PC-9 (cell line): ENCODE measurements at regions not wholly inside any gene's neighbourhood (a gene's known extent, or its start where the extent isn't known, plus 50 kb on each side); places are given as distances from the start of the nearest gene placed in this dataset.
"Not testable (repeated sequence)": the region's sequence is repeated elsewhere in the genome, so short reads cannot be mapped to it uniquely, and the experiment has no call there.

Source experiments
- BruUV-seq: library from RNA; stranded (reverse); fragments of 400-500 nt; replicated peaks from 2 replicates; lab custom pipeline; 2021; lab: Mats Ljungman, UMichigan
- CTCF ChIA-PET: fragments of 300-600 bp; sonication (Branson Sonifier 250); formaldehyde crosslinking; loops from one replicate; lab custom pipeline; 2022; ENCODE audit warnings: antibody characterized with exemption; lab: Charles Lee
- POLR2A ChIA-PET: fragments of 300-600 bp; sonication (Branson Sonifier 250); formaldehyde crosslinking; loops from one replicate; lab custom pipeline; 2022; ENCODE audit warnings: antibody characterized with exemption; ENCODE audit not compliant: unreplicated experiment; lab: Charles Lee
- DNase-seq, 2 experiments: peaks; one replicate each; pipeline versions ENCODE4 v3.0.0 to v3.0.0-alpha.2; 2015 to 2022; ENCODE audit warnings: mixed read lengths in 1 of 2
- H2AFZ ChIP-seq: fragments of 200-600 bp; sonication (generic); 2 replicates; pipeline ENCODE4 v1.8.1; 2017; ENCODE audit warnings: antibody characterized with exemption
- H3F3A ChIP-seq: fragments of 200-600 bp; sonication (generic); 2 replicates; pipeline ENCODE4 v1.8.1; 2017; ENCODE audit warnings: antibody characterized with exemption, mild to moderate bottlenecking, low read depth; ENCODE audit not compliant: insufficient read depth
- H3K27ac ChIP-seq: fragments of 200-600 bp; sonication (generic); 2 replicates; pipeline ENCODE4 v1.6.1; 2016; ENCODE audit warnings: mixed run types
- H3K27me3 ChIP-seq: fragments of 200-600 bp; sonication (generic); 2 replicates; pipeline ENCODE4 v1.6.1; 2016; ENCODE audit warnings: low read depth, mixed run types; ENCODE audit not compliant: insufficient read depth
- H3K36me3 ChIP-seq: fragments of 200-600 bp; sonication (generic); 2 replicates; pipeline ENCODE4 v1.6.1; 2016; ENCODE audit warnings: low read depth, mixed run types
- H3K4me1 ChIP-seq: fragments of 200-600 bp; sonication (generic); replicated peaks from 2 replicates; pipeline ENCODE4 v1.6.1; 2016; ENCODE audit warnings: mixed run types; ENCODE audit not compliant: insufficient read depth
- H3K4me2 ChIP-seq: fragments of 200-600 bp; sonication (generic); 2 replicates; pipeline ENCODE4 v1.6.1; 2017; ENCODE audit warnings: mixed run types
- H3K4me3 ChIP-seq: fragments of 200-600 bp; sonication (generic); 2 replicates; pipeline ENCODE4 v1.6.1; 2016; ENCODE audit warnings: mixed run types
- H3K79me2 ChIP-seq: fragments of 200-600 bp; sonication (generic); 2 replicates; pipeline ENCODE4 v1.6.1; 2017; ENCODE audit warnings: low read depth, mixed run types
- H3K9me2 ChIP-seq: fragments of 200-600 bp; sonication (generic); 2 replicates; pipeline ENCODE4 v1.8.1; 2017; ENCODE audit warnings: mild to moderate bottlenecking; ENCODE audit not compliant: insufficient read depth
- H3K9me3 ChIP-seq: fragments of 200-600 bp; sonication (generic); 2 replicates; pipeline ENCODE4 v1.8.1; 2016; ENCODE audit warnings: low read depth; ENCODE audit not compliant: insufficient read depth
- H4K20me1 ChIP-seq: fragments of 200-600 bp; sonication (generic); 2 replicates; pipeline ENCODE4 v1.8.1; 2017; ENCODE audit not compliant: insufficient read depth
- EZH2 ChIP-seq: fragments of 200-600 bp; sonication (generic); IDR thresholded peaks from 2 replicates; pipeline ENCODE4 v1.8.0; 2017; ENCODE audit warnings: antibody characterized with exemption, low read depth
- intact Hi-C: fragments of 100-400 bp; cut with micrococcal nuclease; formaldehyde crosslinking; loops from one replicate; pipeline ENCODE4 v1.10.0; 2022; ENCODE audit not compliant: unreplicated experiment
- TF ChIP-seq, protein P1 (sequence below): fragments of 200-600 bp; sonication (generic); conservative IDR thresholded peaks from 2 replicates; pipeline ENCODE4 v1.6.1; 2017; ENCODE audit warnings: mixed run types, antibody characterized with exemption, mild to moderate bottlenecking, moderate library complexity

DNA sequence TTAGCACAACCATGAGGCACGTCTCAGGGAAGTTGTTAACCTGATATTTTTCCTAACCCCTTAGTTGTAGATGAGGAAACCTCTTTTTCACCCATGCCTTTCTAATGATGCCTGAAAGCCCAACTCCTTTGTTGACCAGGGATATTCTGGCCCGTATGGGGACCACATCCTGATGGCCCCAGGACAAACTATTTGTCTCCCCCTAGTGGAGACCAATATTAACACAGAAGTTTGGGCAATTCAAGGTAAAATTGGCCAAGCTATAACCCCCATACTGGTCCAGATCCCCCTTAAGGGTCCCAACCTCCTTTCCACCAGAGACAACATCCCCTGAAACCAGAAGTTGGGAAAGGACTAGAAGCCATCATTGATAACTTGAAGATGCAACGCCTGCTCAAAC is 893.3 kb downstream of the SORCS1 start:
- intact Hi-C loops, result no loop called here
- no peaks in the 10 kb centered on the region for H3K9me3 ChIP-seq
- H3F3A ChIP-seq, result no peaks in the 10 kb centered on the region
- no peak overlapping the region for H2AFZ ChIP-seq
- H3K27ac ChIP-seq, result no peak overlapping the region
- no peaks in the 10 kb centered on the region for H3K27me3 ChIP-seq
- no peaks in the 10 kb centered on the region for H4K20me1 ChIP-seq
- ChIA-PET CTCF (no interaction called here), POLR2A (no interaction called here)
- H3K79me2 ChIP-seq, result no peaks in the 10 kb centered on the region
- TF ChIP-seq EZH2, result no peak
- TF ChIP-seq, protein P1, sequence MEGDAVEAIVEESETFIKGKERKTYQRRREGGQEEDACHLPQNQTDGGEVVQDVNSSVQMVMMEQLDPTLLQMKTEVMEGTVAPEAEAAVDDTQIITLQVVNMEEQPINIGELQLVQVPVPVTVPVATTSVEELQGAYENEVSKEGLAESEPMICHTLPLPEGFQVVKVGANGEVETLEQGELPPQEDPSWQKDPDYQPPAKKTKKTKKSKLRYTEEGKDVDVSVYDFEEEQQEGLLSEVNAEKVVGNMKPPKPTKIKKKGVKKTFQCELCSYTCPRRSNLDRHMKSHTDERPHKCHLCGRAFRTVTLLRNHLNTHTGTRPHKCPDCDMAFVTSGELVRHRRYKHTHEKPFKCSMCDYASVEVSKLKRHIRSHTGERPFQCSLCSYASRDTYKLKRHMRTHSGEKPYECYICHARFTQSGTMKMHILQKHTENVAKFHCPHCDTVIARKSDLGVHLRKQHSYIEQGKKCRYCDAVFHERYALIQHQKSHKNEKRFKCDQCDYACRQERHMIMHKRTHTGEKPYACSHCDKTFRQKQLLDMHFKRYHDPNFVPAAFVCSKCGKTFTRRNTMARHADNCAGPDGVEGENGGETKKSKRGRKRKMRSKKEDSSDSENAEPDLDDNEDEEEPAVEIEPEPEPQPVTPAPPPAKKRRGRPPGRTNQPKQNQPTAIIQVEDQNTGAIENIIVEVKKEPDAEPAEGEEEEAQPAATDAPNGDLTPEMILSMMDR, result no peak
- H3K4me1 ChIP-seq, result no peaks in the 10 kb centered on the region
- no peaks in the 10 kb centered on the region for H3K36me3 ChIP-seq
- no TSS peak for BruUV-seq
- no peak overlapping the region for H3K4me3 ChIP-seq
- H3K4me2 ChIP-seq, result no peak overlapping the region
- no peak for DNase-seq
- H3K9me2 ChIP-seq, result no peaks in the 10 kb centered on the region

DNA sequence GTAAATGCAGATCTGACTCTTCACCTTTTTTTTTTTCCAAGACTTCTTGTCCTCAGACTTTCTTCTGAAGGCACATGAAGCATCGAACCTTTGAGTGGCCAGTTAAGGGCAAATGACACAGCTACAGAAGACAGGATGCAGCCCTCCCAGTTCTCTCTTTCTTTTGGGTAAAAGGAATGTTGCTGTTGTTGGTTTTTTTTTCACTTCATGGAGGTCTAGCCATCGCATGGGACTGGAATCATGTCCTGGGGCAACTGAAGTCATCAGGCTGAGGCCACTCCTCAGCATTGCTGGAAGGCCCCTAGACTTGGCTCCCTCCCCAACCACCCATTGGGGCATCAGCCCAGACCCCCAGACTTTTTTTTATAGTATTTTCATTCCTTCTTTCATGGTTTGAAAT is 896.5 kb downstream of the SORCS1 start:
- BruUV-seq, result no TSS peak
- DNase-seq, result no peak
- Histone ChIP-seq H3K4me1 (no peaks in the 10 kb centered on the region), H3K27ac (no peak overlapping the region), H3K9me3 (no peaks in the 10 kb centered on the region), H3K79me2 (no peaks in the 10 kb centered on the region), H4K20me1 (no peaks in the 10 kb centered on the region), H3K27me3 (no peaks in the 10 kb centered on the region), H3F3A (no peaks in the 10 kb centered on the region), H2AFZ (no peak overlapping the region), H3K4me2 (no peak overlapping the region), H3K4me3 (no peak overlapping the region), H3K36me3 (no peaks in the 10 kb centered on the region), H3K9me2 (no peaks in the 10 kb centered on the region)
- no peak for TF ChIP-seq EZH2
- TF ChIP-seq, protein P1, result no peak
- intact Hi-C loops, result no loop called here
- CTCF ChIA-PET, result no interaction called here
- POLR2A ChIA-PET, result no interaction called here

DNA sequence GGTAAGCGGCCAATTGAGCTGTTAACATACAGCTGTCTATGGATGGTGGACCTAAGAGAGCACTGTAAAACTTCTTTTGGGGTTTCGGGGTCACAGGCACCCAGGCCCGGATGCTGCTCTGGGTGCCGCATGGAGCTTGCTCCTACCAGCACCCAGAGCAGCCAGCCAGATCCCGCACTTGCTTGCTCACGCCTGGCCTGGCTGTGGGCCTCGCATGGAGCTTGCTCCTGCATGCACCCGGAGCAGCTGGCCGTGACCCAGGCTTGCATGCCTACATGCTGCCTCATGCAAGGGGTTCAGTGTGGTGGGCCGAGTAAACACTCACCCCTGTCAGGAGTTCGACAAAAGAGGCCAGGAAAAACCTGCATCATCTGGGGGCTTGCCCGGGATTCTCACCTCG is 896.9 kb downstream of the SORCS1 start:
- Histone ChIP-seq H3K4me1 (no peaks in the 10 kb centered on the region), H3K9me2 (no peaks in the 10 kb centered on the region), H3F3A (no peaks in the 10 kb centered on the region), H3K4me2 (no peak overlapping the region), H3K36me3 (no peaks in the 10 kb centered on the region), H2AFZ (no peak overlapping the region), H3K4me3 (no peak overlapping the region), H4K20me1 (no peaks in the 10 kb centered on the region), H3K27ac (no peak overlapping the region), H3K27me3 (no peaks in the 10 kb centered on the region), H3K79me2 (no peaks in the 10 kb centered on the region), H3K9me3 (no peaks in the 10 kb centered on the region)
- ChIA-PET CTCF (no interaction called here), POLR2A (no interaction called here)
- intact Hi-C loops, result no loop called here
- TF ChIP-seq, protein P1, result no peak
- TF ChIP-seq EZH2, result no peak
- DNase-seq, result no peak
- no TSS peak for BruUV-seq

- CTCF ChIA-PET, intact Hi-C loops, H4K20me1 ChIP-seq, H3K4me2 ChIP-seq, H3K36me3 ChIP-seq, H3K27me3 ChIP-seq, BruUV-seq, H2AFZ ChIP-seq, H3K9me2 ChIP-seq, H3K27ac ChIP-seq, H3F3A ChIP-seq, H3K4me3 ChIP-seq, POLR2A ChIA-PET, DNase-seq, H3K9me3 ChIP-seq, H3K4me1 ChIP-seq, H3K79me2 ChIP-seq: not testable (repeated sequence)
Measured at GRCh38 chr10:106257432-106257831, 907.1 kb downstream of the SORCS1 start.
